ENCODE measurements at regions not wholly inside any gene's neighbourhood (a gene's known extent, or its start where the extent isn't known, plus 50 kb on each side); places are given as distances from the start of the nearest gene placed in this dataset.

DNA sequence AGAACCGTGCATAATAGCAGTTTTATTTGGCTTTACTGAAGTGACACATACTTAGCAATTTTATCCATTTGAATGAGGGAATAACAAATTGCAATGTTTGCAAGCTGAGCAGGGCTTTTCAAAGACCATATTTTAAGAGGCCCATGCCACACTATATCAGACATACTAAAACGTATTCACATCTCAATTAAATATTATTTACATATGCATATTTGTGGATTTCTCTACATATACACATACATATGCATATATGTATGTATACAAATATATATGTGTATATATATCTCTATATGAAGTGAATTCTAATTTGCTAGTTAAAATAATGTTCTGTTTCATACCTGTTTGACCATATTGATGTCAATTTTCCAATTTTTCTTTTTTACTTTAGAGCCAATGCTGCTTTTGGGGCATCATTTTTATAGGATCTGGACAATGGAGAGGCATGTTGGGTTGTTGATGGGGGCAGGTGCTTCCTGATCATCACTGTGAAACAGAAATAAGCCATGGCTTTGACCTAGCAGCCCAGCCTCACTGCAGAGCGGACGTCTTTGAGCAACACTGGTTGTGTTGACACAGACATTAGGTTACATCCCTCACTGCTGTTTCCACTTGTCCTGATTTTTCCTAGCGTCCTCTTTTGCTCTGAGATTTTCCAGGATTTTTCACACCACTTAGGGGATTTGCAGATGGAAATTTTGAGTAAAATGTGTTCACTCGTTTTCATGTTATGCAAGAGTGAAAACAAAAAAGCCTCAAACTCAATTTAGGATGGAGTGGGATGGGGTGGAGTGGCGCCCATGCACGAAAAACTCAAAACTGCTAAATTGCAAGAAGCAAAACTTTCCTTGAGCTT is 56.9 kb downstream of the RDH14 start:
- DNase-seq: no peak

DNA sequence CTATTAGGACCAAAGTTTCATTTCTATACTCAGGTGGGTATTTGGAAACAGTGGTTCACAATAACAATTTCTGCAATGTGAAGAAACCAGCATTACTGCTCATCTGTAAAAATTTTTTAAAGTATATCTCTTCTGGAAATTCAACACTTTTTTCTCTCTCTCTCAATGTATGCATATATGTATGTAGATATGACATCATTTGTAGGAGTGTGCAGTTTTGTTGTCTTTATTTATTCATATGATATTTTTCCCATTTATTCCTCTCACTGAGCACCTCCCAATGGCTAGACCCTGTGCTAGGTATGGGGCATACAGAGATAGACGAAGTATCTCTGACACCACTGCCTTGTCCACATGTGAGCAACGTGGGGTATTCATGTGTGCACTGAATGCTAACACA is 58.3 kb downstream of the RDH14 start:
- DNase-seq: no peak

GRCh38 chr2:18501729-18502128 is 58.7 kb downstream of the RDH14 start:
- DNase-seq: no peak

- DNase-seq: no peak
These were observed 59.3 kb downstream of the RDH14 start for GRCh38 chr2:18501156-18501555.

GRCh38 chr2:18500333-18500732 is 60.1 kb downstream of the RDH14 start:
- no peak for DNase-seq

DNA sequence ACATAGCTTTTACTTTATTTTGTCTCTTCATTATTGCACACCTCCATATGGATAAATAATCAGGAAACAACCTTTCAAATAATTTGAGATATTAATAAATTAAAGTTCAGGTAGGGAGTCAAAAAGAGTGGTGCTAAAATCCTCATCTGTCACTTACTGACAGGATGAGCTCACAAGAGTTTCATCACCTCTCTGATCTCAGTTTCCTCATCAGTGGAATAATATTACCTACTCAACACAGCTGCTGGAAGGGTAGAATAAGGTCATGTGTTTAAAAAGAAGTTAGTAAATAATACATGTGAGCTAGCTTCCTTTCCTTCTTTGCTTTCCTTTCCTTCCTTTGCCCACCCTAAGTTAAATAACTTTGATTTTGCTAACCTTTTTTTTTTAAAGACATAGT is 61.9 kb downstream of the RDH14 start:
- no peak for DNase-seq

DNA sequence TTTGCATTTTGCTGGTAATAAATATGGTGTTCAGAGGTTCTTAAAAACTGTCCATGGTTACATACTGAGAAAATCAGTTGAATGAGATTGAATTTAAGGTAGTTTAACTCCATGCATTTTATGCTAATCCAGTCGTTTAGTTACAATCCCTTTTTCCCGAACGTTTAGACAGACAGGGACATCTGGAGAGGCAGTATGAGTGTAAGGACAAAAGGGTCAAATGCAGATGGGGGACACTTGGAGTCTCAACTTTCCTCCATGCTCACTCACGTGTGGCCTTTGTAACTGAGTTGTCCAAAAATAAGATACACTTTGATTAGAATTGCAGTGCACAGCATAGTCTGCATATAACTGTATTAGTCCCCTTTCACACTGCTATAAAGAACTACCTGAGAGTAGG is 63.9 kb downstream of the RDH14 start:
- DNase-seq: no peak

- DNase-seq: no peak
These were observed 65.4 kb downstream of the RDH14 start for GRCh38 chr2:18495058-18495457.

DNA sequence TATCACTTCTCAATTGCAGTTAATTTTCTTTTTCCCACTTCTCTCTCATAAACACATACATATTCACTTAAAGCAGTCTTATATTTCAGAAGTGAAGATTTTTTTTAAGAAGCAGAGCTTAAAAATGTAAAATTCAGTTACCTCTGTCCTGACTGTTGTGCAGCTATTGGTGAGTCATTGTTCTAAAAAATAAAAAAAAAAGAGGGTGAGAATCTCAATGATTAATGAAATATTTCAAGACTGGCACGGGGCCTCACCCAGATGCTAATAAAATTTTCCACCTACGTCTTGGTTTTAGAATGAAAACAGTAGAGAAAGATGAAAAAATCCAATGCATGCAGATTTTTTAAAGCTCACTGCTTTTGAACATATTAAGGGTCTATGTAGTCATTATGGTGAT is 67.7 kb downstream of the RDH14 start:
- no peak for DNase-seq

- no peak for DNase-seq
These were observed 68.9 kb downstream of the RDH14 start for GRCh38 chr2:18491577-18491976.

DNA sequence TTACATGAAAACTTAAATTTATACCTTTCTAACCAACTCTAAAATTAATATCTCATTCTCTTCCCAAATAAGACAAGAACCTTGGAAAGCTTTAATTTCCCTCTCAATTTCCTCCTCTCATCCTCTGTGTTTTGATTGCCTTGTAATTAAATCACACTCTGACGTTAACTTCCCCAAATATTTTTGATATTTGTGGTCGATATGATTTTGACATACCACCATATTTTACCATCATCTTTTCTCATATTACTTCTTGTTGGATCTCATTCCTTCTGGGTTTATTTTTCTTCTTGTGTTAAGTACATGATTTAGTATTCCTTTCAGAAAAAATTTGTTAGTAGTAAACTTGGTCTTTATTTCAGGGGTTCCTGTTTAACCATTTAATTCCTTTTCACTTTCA is 69.6 kb downstream of the RDH14 start:
- no peak for DNase-seq

DNA sequence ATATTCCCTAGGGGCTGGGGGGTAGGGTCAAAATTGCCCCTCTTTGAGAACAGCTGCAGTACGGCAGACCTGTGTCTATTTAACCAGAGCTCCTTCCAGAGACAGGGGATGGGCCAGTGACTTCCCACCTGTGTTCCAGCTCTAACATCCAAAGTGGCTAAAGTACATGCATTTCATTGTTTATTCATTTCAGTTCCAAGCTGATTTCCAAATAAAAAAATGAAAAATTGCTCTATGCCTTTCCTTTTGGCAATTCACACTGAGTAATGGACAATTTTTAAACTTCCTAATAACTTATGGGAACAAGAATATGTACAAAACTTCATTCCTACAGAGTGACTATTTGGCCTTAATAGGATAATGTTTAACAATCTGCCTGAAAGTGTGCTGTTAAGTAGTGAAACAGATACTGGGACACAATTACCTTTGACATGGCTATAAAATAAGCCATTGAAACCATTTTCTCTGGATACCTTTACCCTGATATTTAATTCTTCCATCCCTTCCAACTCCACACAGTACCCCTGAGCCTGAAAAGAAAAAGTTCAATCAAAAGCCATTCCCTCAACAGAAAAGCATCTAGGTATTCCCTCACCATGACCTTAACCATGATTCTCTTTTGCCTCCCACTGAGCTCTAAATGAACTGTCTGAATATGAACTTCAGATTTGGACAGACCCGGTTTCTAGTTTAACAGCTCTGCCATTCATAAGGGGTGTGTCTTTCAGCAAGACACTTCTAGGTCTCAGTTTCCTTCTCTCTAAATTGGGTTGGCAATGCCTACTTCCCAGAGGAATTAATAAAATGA is 73.1 kb downstream of the RDH14 start:
- no peak for DNase-seq

DNA sequence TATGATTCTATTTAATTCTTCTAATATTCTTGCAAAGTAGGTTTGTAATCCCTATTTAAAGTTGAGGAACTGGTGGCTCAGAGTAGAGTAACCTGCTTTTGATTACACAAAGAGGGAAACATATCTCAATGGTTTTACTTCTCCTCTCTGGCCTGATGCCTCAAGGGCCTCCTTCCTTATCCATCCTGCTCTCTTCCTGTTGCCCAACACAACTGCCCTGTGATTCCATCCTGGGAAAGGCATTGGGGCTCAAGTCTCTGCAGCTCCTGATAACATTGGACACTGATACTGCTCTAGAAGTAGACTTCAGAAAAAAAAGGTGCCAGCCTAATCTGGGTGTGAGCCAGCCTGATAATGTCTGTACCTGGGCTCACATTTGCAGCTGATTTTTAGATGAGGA is 75.8 kb downstream of the RDH14 start:
- DNase-seq: no peak

- DNase-seq: no peak
These were observed 76.6 kb downstream of the RDH14 start for GRCh38 chr2:18483896-18484295.

- DNase-seq: no peak
These were observed 77.8 kb downstream of the RDH14 start for GRCh38 chr2:18482666-18483065.

DNA sequence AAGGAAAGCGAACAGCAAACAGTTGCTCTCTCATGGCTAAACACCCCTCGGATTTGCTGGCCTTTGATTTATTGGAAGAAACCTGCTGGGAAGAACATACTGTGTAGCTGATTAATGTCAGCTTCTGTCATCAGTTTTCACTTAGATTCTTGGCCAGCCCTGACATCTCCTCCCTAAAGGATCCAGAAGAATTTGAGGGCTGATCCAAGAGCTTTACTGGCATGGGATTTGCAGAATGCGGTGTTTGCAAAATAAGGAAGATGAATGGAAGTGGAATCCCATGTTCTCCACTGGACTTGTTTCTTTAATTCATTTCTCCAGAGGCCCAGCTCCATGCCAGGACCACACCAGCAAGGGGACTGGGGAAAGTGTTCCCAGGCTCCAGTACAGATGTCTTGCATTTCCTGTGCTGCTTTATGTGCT is 80.5 kb downstream of the RDH14 start:
- no peak for DNase-seq

DNA sequence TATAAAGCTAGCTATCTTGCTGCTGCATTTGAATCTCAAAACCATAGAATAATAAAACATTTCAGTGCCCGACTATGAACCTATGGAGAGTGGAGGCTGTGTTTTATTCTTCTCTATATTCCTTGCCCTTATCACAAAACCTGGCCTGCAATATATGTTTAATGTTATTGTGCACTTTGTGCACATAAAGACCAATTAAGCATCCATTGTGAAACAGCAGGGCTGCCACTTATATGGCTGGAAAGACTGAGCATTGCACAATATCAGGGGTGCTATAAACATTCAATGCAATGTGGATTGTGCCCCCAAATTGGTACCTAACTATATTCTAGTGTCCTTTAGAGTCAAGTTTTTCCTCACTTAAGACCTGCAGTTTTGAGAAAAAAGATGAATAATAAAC is 83.2 kb downstream of the RDH14 start:
- no peak for DNase-seq

GRCh38 chr2:18476484-18476883 is 84.0 kb downstream of the RDH14 start:
- no peak for DNase-seq

DNA sequence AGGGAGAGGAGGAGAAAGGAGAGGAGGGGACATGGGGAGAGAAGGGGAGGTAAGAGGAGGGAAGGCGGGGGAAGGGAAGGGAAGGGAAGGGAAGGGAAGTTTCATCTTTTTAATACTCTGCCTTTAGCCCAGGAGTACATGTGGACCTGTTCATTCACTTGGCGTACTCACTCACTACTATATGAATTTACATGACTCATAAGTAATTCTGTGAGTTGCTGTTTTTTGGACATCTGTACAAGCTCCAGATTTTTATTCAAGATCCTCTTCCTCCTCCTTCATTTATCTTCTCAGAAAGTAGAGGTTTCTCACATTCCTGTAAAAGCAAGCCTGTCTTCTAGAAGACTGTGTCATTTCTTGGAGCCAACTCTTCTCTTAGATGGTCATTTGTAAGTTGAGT is 84.6 kb downstream of the RDH14 start:
- no peak for DNase-seq

DNA sequence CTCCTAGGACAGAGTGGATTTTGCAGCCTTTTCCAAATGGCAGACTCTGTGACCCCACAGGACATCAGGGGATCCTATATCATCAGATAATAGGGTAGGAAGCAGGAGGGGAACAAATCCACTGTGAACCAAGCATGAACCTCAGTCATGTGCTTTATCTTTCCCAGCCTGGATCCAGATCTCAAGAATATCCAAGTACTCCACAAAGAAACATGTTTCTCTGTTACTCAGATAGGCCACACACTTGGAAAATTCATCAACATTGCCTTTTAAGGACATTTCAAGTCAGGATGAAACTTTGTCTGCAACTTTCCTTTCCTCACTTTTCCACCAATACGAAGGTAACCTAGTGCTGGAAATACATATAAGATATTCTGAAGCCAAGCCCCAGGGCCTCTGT is 85.8 kb downstream of the RDH14 start:
- no peak for DNase-seq

DNA sequence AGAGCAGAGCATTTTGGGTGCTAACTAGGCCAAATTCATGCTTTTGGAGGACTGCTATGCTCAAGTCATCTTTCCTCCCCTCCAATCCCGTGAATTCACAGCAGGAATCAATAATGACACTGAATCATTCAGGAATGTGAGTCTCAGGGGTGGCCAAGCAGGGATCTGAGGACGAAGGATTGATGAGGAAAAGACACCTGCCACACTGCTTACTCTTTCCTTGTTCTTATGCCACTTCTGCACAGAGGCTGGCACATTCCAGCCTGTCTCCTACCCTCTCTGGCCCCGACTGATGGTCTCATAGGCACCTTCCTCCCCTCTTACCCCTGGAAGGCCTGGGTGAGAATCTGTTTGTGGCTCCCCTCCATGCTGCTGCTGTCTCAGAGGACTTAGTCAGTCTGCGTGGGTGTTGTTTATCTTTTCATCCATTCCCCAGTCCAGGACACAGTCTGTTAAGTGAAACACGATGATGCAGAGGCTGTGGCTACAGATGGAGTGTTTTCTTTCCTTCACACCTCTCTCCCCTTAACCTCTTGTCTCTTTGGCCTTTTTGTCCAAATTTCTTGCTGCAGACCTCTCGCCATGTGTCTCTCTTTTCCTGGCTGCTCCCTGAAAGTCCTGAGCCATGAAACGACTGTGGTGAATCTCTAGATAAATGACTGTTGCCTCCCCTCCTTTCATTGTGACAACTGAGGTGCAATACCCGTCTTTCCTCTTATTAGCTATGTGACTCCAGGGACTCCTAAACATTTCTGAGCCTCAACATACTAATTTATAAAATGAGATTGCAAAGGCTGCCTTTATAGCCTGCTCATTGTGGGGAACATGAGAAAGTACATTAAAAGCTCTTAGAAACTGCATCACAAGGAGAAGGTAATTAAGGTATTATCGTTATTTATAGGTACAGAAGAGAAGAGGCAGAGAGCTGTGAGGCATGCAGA is 86.9 kb downstream of the RDH14 start:
- DNase-seq: no peak

- DNase-seq: no peak
These were observed 92.6 kb downstream of the RDH14 start for GRCh38 chr2:18467749-18468360.

GRCh38 chr2:18465979-18466378 is 94.5 kb downstream of the RDH14 start:
- no peak for DNase-seq
